Cardiac fibroblast (primary cell): ENCODE measurements at regions not wholly inside any gene's neighbourhood (a gene's known extent, or its start where the extent isn't known, plus 50 kb on each side); places are given as distances from the start of the nearest gene placed in this dataset.
"Not testable (repeated sequence)": the region's sequence is repeated elsewhere in the genome, so short reads cannot be mapped to it uniquely, and the experiment has no call there.

Experiments used
- DNase-seq, 2 donors: peaks; one replicate each; pipeline versions ENCODE4 v3.0.0 to v3.0.0-alpha.2; 2010; ENCODE audit warnings: low read depth in 2 of 2
- H3K4me3 ChIP-seq, 2 donors: replicated peaks in 1 of 2; 1 replicate in 1 of 2; 2 replicates in 1 of 2; pipeline ENCODE4 v1.5.1; 2011; ENCODE audit warnings: low read depth in 2 of 2, low read length in 2 of 2, mild to moderate bottlenecking in 2 of 2, moderate library complexity in 1 of 2
- TF ChIP-seq, protein P1 (sequence below): IDR thresholded peaks from one replicate; pipeline ENCODE4 v1.5.1; 2011; ENCODE audit warnings: low read depth, mild to moderate bottlenecking, low read length, inconsistent platforms

GRCh38 chr14:106094654-106095189 is 568.3 kb downstream of the TMEM121 start:
- DNase-seq = peak in 1 of 2 donors; percentile 7
- TF ChIP-seq, protein P1, sequence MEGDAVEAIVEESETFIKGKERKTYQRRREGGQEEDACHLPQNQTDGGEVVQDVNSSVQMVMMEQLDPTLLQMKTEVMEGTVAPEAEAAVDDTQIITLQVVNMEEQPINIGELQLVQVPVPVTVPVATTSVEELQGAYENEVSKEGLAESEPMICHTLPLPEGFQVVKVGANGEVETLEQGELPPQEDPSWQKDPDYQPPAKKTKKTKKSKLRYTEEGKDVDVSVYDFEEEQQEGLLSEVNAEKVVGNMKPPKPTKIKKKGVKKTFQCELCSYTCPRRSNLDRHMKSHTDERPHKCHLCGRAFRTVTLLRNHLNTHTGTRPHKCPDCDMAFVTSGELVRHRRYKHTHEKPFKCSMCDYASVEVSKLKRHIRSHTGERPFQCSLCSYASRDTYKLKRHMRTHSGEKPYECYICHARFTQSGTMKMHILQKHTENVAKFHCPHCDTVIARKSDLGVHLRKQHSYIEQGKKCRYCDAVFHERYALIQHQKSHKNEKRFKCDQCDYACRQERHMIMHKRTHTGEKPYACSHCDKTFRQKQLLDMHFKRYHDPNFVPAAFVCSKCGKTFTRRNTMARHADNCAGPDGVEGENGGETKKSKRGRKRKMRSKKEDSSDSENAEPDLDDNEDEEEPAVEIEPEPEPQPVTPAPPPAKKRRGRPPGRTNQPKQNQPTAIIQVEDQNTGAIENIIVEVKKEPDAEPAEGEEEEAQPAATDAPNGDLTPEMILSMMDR = peak; percentile 11
- no peak overlapping the region for H3K4me3 ChIP-seq

DNA sequence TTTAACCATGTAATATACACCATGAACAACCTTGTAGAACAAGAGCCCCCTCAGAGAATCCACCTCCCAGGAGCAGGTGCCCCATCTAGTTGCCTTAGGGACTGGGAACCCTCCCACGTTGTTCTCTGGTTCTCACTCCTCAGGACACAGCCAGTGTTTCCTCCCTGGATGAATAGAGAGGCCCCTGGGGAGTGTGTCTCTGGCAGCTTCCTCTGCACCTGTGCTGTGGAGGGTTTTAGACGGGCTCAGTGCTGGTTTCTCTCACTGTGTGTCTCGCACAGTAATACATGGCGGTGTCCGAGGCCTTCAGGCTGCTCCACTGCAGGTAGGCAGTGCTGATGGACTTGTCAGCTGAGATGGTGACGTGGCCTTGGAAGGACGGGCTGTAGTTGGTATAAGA is 581.3 kb downstream of the TMEM121 start:
- TF ChIP-seq, protein P1 = no peak
- H3K4me3 ChIP-seq = no peak overlapping the region
- no peak for DNase-seq

GRCh38 chr14:106109337-106109736 is 583.0 kb downstream of the TMEM121 start:
- H3K4me3 ChIP-seq = no peak overlapping the region
- DNase-seq = no peak
- TF ChIP-seq, protein P1 = no peak

DNA sequence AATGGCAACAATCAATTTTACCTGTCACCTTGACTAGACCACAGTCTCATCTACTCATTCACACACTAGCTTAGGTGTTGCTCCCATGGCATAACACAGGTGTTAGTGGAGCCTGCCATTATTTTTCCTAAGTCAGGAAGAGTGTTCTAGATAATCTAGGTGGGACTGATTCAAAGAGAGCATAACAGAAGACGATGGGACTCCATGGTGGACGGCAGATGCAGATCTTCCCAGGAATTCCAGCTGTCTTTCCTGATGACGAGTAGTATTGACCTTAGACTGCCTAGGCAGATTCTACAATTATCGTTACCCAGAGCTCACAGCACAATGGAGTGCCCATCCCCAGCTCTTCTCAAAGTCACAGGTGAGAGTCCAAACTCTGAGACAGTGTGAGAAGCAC is 589.0 kb downstream of the TMEM121 start:
- no peak overlapping the region for H3K4me3 ChIP-seq
- no peak for DNase-seq
- TF ChIP-seq, protein P1 = no peak

DNA sequence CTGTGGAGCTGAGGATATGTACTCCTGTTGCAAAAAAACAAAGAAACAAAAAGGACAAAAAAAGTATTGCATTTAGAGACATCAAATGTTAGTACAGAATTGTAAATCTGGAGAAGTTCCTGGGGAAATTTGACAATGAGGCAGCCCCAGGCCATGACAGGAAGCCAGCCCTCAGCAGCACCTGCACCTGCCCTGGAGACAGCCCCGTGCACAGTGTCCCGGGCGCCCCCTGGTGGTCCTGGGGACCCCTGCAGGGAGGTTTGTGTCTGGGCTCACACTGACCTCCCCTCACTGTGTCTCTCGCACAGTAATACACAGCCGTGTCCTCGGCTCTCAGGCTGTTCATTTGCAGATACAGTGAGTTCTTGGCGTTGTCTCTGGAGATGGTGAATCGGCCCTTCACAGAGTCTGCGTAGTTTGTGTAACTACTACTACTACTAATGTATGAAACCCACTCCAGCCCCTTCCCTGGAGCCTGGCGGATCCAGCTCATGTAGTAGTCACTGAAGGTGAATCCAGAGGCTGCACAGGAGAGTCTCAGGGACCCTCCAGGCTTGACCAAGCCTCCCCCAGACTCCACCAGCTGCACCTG is 590.1 kb downstream of the TMEM121 start:
- DNase-seq, H3K4me3 ChIP-seq: not testable (repeated sequence)

GRCh38 chr14:106120101-106120500 is 593.7 kb downstream of the TMEM121 start:
- H3K4me3 ChIP-seq = no peak overlapping the region
- TF ChIP-seq, protein P1 = no peak
- DNase-seq = no peak

DNA sequence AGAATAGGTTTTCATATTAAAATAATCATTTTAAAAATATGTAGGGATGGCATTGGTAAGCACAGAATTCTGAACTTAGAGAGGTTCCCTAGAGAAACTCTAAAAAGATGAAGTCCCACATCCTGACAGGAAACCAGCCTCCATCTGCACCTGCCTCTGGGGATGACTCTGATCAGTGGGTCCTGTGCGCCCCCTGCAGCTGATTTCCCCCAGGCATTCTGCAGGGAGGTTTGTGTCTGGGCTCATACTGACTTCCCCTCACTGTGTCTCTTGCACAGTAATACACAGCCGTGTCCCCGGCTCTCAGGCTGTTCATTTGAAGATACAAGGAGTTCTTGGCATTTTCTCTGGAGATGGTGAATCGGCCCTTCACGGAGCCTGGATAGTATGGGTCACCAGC is 602.9 kb downstream of the TMEM121 start:
- H3K4me3 ChIP-seq = no peak overlapping the region
- TF ChIP-seq, protein P1 = no peak
- DNase-seq = no peak

DNA sequence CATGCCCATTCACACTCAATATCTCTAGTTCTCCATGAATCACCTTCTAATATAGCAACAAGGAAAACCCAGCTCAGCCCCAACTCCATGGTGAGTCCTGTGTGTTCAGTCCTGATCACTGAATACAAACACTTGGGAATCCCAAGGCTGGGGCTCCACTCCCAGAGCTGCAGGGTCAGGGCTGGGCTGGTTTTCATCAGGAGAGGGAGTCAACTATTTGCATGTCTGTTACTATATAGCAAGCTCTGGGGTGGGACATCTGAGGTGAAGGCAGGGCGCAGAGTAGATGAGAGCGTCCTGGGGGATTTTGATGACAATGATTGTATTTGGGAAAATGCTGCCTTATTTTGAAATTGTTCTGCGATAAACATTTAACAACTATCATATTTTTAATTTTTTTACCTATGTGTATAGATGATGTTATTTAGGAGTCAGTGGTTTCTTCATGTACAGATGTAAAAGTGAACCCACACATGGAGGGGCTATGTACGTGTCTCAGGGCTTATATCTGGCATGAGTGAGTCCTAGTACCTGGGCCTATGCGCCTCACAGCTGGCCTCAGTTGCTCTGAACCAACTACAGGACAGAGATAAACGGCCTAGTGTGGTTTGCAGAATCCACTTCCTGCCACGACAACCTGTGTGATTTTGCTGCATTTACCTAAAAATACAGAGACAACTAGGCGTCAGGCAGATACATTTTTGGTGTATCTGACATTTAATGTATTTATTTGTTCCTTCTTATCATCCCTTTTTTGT is 603.7 kb downstream of the TMEM121 start:
- not testable (repeated sequence) for DNase-seq, H3K4me3 ChIP-seq

DNA sequence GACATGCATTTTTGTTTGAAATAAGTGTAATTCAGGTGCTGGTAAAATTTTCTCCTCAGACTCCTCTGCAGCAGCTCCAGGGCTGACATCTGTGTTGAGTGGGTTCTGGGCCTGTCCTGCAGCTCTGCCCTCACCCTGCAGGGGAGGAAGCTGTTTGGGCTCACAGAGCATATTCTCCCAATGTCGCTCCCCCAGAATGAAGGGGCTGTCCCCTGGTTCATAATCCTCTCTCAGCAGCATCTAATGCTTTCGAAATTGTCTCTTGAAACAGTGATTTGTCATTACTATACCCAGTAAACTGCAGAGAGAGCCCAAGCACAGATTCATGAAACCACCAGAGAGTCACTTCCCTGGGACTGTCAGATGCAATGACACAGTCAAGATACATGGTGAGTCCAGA is 606.7 kb downstream of the TMEM121 start:
- DNase-seq, H3K4me3 ChIP-seq: not testable (repeated sequence)
